G401.6 (cell line): ENCODE measurements at regions not wholly inside any gene's neighbourhood (a gene's known extent, or its start where the extent isn't known, plus 50 kb on each side); places are given as distances from the start of the nearest gene placed in this dataset.

Experiments used
- FAIRE-seq: peaks from 2 replicates; lab custom pipeline; 2012; peaks lifted over from hg19 to GRCh38; lab: Jason Lieb, UNC

DNA sequence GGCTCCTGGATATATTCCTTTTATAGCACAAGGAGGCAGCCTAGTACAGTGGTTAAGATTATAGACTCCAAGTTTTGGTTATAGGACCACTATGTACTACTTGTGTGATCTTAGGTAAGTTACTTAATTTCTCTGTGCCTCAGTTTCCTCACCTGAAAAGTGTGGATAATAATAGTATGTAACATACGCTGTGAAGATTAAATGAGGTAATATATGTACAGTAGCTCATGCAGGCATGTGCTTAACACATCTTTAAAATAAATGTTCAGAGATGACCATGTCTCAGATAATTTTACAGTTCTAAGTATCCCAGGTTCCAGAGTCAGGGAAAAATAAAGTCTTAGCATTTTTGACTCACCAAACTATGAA lies 55.7 kb upstream of the TRABD2B start:
- FAIRE-seq = no peak

DNA sequence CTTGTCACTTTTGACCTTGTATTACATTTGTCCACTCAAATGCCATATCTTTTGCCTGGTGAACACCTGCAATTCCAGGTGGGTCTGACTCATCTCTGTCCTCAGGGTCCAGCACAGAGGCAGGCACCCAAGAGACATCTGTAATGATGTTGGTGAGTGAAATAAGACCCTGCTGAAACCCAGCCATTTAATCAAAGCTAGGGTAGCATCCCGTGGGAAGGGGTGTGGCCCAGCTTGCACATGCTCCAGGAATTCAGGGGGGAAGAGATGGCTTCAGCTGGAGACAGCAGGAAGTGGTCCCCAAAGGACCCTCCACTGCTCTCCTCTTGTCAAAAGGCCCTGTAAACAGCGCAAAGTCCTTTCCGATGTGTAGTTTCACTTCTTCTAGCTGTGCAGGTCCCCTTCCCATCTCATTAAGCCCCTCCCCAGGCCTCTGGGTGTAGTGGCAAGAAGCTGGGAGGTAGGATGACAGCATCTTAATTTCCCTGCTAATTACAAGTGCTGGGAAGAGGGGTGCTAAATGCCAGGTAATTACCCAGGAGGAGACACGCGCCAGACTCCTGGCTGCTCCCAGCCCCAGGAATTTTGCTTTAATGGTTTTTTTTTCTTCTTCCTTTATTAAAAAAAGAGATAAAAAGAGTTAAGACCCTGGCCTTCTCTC lies 54.4 kb upstream of the TRABD2B start:
- no peak for FAIRE-seq

DNA sequence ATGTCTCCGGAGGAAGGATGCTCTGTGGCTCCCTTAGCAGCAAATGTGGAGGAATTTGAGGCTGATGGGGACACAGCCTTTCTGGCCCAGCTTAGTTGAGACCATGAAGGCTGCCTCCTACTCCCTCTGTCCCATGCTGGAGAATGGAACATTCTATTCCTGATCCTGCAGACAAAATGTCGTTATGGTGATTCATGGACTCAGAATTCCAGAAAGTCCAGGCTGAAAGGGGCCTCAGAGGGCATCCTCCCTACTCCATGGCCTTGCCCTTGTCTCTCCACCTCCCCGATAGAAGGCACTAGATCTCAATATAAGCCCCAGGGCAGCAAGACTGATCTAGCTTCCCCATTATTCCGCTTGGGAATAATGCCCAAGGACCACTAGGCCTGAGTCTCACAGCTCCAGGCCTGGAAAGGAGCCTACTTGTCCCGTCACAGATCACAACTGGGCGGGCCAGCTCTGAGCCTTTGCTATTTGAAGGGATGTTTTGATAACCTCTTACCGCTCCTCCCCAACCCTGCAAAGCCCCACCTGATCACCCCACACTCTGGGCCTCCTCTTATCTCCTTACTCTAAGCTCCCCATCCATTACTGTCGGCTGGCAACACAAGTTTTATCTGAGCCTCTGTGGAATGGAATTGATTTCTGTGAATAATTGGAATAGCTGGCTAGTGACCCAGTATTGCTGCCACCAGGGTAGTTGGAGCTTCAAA lies 52.8 kb upstream of the TRABD2B start:
- no peak for FAIRE-seq

- FAIRE-seq = no peak
These were observed 51.8 kb upstream of the TRABD2B start for GRCh38 chr1:48048980-48049379.

GRCh38 chr1:48048064-48048463 lies 50.9 kb upstream of the TRABD2B start:
- FAIRE-seq = no peak

GRCh38 chr1:48047116-48047515 lies 49.9 kb upstream of the TRABD2B start:
- no peak for FAIRE-seq
